Fibroblast of lung (primary cell): ENCODE measurements at regions not wholly inside any gene's neighbourhood (a gene's known extent, or its start where the extent isn't known, plus 50 kb on each side); places are given as distances from the start of the nearest gene placed in this dataset.

Source experiments
- CTCF ChIP-seq, 2 donors: IDR thresholded peaks in 1 of 2; conservative IDR thresholded peaks in 1 of 2; 1 replicate in 1 of 2; 2 replicates in 1 of 2; pipeline ENCODE4 v1.5.1; 2011 to 2012; ENCODE audit warnings: low read length in 2 of 2, control low read depth in 1 of 2, inconsistent platforms in 1 of 2, low read depth in 1 of 2, mild to moderate bottlenecking in 1 of 2
- EZH2 ChIP-seq: IDR thresholded peaks from 2 replicates; pipeline ENCODE4 v1.5.1; 2012; ENCODE audit warnings: low read length, control low read depth, mild to moderate bottlenecking; ENCODE audit errors: missing control alignments

- TF ChIP-seq CTCF (conservative IDR thresholded peaks at IDR 0.05 in 1 of 2, IDR thresholded peaks at IDR 0.05 in 1 of 2; ENCODE audit: low read depth in 1 of 2, low read length in 2 of 2) (no peak), EZH2 (no peak)
Observed at GRCh38 chr2:65878011-65878340, 445.6 kb upstream of the SPRED2 start.
